ENCODE measurements at regions not wholly inside any gene's neighbourhood (a gene's known extent, or its start where the extent isn't known, plus 50 kb on each side); places are given as distances from the start of the nearest gene placed in this dataset.

- Histone ChIP-seq H3K9me3 (no peaks in the 10 kb centered on the region), H3K36me3 (no peaks in the 10 kb centered on the region), H3K4me3 (no peak overlapping the region), H3K27ac (no peak overlapping the region), H3K27me3 (no peaks in the 10 kb centered on the region), H3K4me1 (no peaks in the 10 kb centered on the region), H3K9ac (ENCODE audit: low read depth in 2 of 2, low read length in 2 of 2) (no peak overlapping the region)
- intact Hi-C loops (cut with DNase I): no loop called here
- DNase-seq: no peak
- no peak for TF ChIP-seq CTCF (IDR thresholded peaks at IDR 0.05)
Measured at GRCh38 chr5:56494300-56494731, 261.2 kb upstream of the ANKRD55 start.

GRCh38 chr5:56493766-56494165 is 260.6 kb upstream of the ANKRD55 start:
- Histone ChIP-seq H3K4me3 (no peak overlapping the region), H3K27ac (no peak overlapping the region), H3K36me3 (no peaks in the 10 kb centered on the region), H3K9me3 (no peaks in the 10 kb centered on the region), H3K9ac (ENCODE audit: low read depth in 2 of 2, low read length in 2 of 2) (no peak overlapping the region), H3K27me3 (no peaks in the 10 kb centered on the region), H3K4me1 (no peaks in the 10 kb centered on the region)
- intact Hi-C loops (cut with DNase I): no loop called here
- no peak for TF ChIP-seq CTCF (IDR thresholded peaks at IDR 0.05)
- DNase-seq: no peak

GRCh38 chr5:56493308-56493707 is 260.2 kb upstream of the ANKRD55 start:
- Histone ChIP-seq H3K27ac (no peak overlapping the region), H3K4me1 (no peaks in the 10 kb centered on the region), H3K9ac (ENCODE audit: low read depth in 2 of 2, low read length in 2 of 2) (no peak overlapping the region), H3K4me3 (no peak overlapping the region), H3K27me3 (no peaks in the 10 kb centered on the region), H3K36me3 (no peaks in the 10 kb centered on the region), H3K9me3 (no peaks in the 10 kb centered on the region)
- DNase-seq: no peak
- TF ChIP-seq CTCF (IDR thresholded peaks at IDR 0.05): no peak
- intact Hi-C loops (cut with DNase I): no loop called here

GRCh38 chr5:56492812-56493211 is 259.7 kb upstream of the ANKRD55 start:
- H3K27me3 ChIP-seq: no peaks in the 10 kb centered on the region
- H3K36me3 ChIP-seq: no peaks in the 10 kb centered on the region
- H3K27ac ChIP-seq: no peak overlapping the region
- intact Hi-C loops (cut with DNase I): no loop called here
- no peak for TF ChIP-seq CTCF (IDR thresholded peaks at IDR 0.05)
- DNase-seq: no peak
- no peaks in the 10 kb centered on the region for H3K9me3 ChIP-seq
- H3K4me1 ChIP-seq: no peaks in the 10 kb centered on the region
- H3K4me3 ChIP-seq: no peak overlapping the region
- no peak overlapping the region for H3K9ac ChIP-seq (ENCODE audit: low read depth in 2 of 2, low read length in 2 of 2)

- intact Hi-C loops (cut with DNase I): no loop called here
- H3K36me3 ChIP-seq: no peaks in the 10 kb centered on the region
- TF ChIP-seq CTCF (IDR thresholded peaks at IDR 0.05): no peak
- no peaks in the 10 kb centered on the region for H3K4me1 ChIP-seq
- no peak overlapping the region for H3K27ac ChIP-seq
- H3K27me3 ChIP-seq: no peaks in the 10 kb centered on the region
- no peak for DNase-seq
- H3K9ac ChIP-seq (ENCODE audit: low read depth in 2 of 2, low read length in 2 of 2): no peak overlapping the region
- no peak overlapping the region for H3K4me3 ChIP-seq
- H3K9me3 ChIP-seq: no peaks in the 10 kb centered on the region
Measured at GRCh38 chr5:56490971-56491468, 257.9 kb upstream of the ANKRD55 start.

GRCh38 chr5:56489272-56489671 is 256.1 kb upstream of the ANKRD55 start:
- Histone ChIP-seq H3K36me3 (no peaks in the 10 kb centered on the region), H3K9me3 (no peaks in the 10 kb centered on the region), H3K4me3 (no peak overlapping the region), H3K27me3 (no peaks in the 10 kb centered on the region), H3K9ac (ENCODE audit: low read depth in 2 of 2, low read length in 2 of 2) (no peak overlapping the region), H3K4me1 (no peaks in the 10 kb centered on the region), H3K27ac (no peak overlapping the region)
- DNase-seq: no peak
- intact Hi-C loops (cut with DNase I): no loop called here
- no peak for TF ChIP-seq CTCF (IDR thresholded peaks at IDR 0.05)

All from colonic mucosa (tissue), 4 donors.